ENCODE measurements at regions not wholly inside any gene's neighbourhood (a gene's known extent, or its start where the extent isn't known, plus 50 kb on each side); places are given as distances from the start of the nearest gene placed in this dataset.

- TF ChIP-seq, protein P1, sequence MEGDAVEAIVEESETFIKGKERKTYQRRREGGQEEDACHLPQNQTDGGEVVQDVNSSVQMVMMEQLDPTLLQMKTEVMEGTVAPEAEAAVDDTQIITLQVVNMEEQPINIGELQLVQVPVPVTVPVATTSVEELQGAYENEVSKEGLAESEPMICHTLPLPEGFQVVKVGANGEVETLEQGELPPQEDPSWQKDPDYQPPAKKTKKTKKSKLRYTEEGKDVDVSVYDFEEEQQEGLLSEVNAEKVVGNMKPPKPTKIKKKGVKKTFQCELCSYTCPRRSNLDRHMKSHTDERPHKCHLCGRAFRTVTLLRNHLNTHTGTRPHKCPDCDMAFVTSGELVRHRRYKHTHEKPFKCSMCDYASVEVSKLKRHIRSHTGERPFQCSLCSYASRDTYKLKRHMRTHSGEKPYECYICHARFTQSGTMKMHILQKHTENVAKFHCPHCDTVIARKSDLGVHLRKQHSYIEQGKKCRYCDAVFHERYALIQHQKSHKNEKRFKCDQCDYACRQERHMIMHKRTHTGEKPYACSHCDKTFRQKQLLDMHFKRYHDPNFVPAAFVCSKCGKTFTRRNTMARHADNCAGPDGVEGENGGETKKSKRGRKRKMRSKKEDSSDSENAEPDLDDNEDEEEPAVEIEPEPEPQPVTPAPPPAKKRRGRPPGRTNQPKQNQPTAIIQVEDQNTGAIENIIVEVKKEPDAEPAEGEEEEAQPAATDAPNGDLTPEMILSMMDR (conservative IDR thresholded peaks at IDR 0.05): no peak
- peaks cover 40% of the 10 kb centered on the region for H3K4me1 Mint-ChIP-seq (ENCODE audit: unreplicated experiment)
- H3K9me3 Mint-ChIP-seq: no peaks in the 10 kb centered on the region
- H3K27ac Mint-ChIP-seq: no peak overlapping the region
- H3K27me3 Mint-ChIP-seq: no peaks in the 10 kb centered on the region
- no peak for DNase-seq (ENCODE audit: extremely low spot score, unreplicated experiment)
- H3K4me3 Mint-ChIP-seq: peak overlapping the region; percentile 3
- H3K36me3 Mint-ChIP-seq: no peaks in the 10 kb centered on the region
These were observed 187.2 kb downstream of the CENPW start for GRCh38 chr6:126526996-126527606.

DNA sequence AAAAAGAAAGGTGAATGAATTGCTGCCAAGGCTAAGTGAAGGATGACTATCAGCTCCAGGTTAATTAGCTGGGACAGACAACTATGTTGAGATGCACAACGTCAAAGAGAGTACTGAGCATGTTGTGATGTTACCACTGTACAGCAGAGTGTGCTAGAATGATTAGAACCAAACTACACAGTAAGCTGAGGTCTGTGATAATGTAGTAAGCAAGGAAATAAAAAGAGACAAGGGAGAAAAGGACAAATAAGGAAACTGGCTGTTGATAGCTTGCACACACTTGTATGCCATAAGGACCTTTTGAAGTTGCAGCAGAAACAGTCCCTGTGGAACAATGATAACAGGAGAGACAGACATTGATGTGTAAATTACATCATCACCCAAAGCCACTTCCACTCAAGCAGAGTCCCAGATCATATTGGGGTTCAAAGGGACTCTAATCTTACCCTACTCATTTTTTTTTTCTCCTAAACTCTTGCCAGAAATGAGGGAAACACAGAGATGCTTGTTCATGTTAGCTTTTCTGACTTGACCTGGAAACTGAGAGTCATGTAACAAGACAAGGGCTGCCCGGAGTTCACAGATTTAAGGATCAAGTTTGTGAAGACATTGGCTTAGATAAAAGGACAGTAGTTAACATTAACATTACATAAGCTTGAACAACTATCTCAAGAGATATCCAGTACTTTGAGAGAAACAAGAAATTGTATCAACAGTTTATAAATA, 189.9 kb downstream of the CENPW start:
- no peaks in the 10 kb centered on the region for H3K27me3 Mint-ChIP-seq

DNA sequence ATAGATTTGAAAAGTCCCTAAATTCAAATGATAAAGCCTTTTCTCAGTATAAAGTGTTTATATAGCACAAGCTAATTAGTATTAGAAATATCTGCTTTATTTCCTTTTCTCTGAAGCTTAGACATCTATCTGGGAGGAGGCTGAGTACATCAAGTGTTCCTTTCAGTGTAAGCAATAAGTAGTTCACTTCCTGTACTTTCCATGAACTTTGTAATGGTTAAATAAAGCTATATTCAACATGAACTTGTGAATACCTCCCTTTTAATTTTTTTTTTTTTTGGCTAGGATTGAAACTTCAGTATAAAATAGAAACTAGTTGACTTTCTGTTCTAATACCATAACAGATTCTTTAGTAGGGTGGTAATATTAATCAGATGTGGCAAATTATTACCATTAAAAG, 190.9 kb downstream of the CENPW start:
- no peak for DNase-seq (ENCODE audit: extremely low spot score, unreplicated experiment)
- Mint-ChIP-seq H3K27ac (no peak overlapping the region), H3K4me1 (ENCODE audit: unreplicated experiment) (peaks cover 56% of the 10 kb centered on the region), H3K27me3 (no peaks in the 10 kb centered on the region), H3K9me3 (no peaks in the 10 kb centered on the region), H3K36me3 (no peaks in the 10 kb centered on the region), H3K4me3 (no peak overlapping the region)
- TF ChIP-seq, protein P1 (conservative IDR thresholded peaks at IDR 0.05): no peak

More for the DNA sequence above, 189.9 kb downstream of the CENPW start:
- DNase-seq (ENCODE audit: extremely low spot score, unreplicated experiment): no peak
- Mint-ChIP-seq H3K4me3 (peak overlapping the region; percentile 1), H3K4me1 (ENCODE audit: unreplicated experiment) (peaks cover 50% of the 10 kb centered on the region), H3K36me3 (no peaks in the 10 kb centered on the region), H3K9me3 (no peaks in the 10 kb centered on the region), H3K27ac (no peak overlapping the region)
- TF ChIP-seq, protein P1 (conservative IDR thresholded peaks at IDR 0.05): no peak

DNA sequence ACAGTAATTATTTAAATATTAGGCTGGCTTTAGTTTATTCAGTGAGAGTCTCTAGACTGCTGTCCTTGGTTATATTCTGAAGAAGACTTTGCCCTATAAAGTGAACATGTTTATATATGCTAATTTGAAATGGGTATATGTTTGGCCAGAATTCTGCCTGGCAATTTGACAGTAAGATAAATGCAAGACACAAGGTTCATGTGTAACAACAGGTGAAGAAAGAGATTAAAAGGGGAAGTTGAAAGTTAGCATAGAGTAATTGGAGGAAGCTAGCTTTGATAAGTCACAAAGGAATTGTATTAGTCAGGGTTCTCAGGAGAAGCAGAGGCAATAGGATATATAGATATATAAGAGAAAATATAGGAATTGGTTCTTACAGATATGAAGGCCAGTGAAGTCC, 191.4 kb downstream of the CENPW start:
- H3K9me3 Mint-ChIP-seq: no peaks in the 10 kb centered on the region
- no peak for DNase-seq (ENCODE audit: extremely low spot score, unreplicated experiment)
- H3K4me3 Mint-ChIP-seq: no peak overlapping the region
- no peaks in the 10 kb centered on the region for H3K27me3 Mint-ChIP-seq
- no peak overlapping the region for H3K27ac Mint-ChIP-seq
- H3K36me3 Mint-ChIP-seq: no peaks in the 10 kb centered on the region
- TF ChIP-seq, protein P1 (conservative IDR thresholded peaks at IDR 0.05): no peak
- peaks cover 56% of the 10 kb centered on the region for H3K4me1 Mint-ChIP-seq (ENCODE audit: unreplicated experiment)

- Mint-ChIP-seq H3K9me3 (no peaks in the 10 kb centered on the region), H3K4me1 (ENCODE audit: unreplicated experiment) (peaks cover 51% of the 10 kb centered on the region), H3K27ac (peak overlapping the region; percentile 60), H3K36me3 (no peaks in the 10 kb centered on the region), H3K27me3 (no peaks in the 10 kb centered on the region), H3K4me3 (no peak overlapping the region)
- TF ChIP-seq, protein P1 (conservative IDR thresholded peaks at IDR 0.05): no peak
- no peak for DNase-seq (ENCODE audit: extremely low spot score, unreplicated experiment)
These were observed 191.9 kb downstream of the CENPW start for GRCh38 chr6:126531840-126532239.

All from type B pancreatic cell (in vitro differentiated cells).